T-helper 2 cell treated with Interferon-gamma antibody and Interleukin-4, amounts not matched to agents 100 ng/mL and 5 ng/mL, for 36 hours (primary cell): ENCODE measurements at regions not wholly inside any gene's neighbourhood (a gene's known extent, or its start where the extent isn't known, plus 50 kb on each side); places are given as distances from the start of the nearest gene placed in this dataset.
"Not testable (repeated sequence)": the region's sequence is repeated elsewhere in the genome, so short reads cannot be mapped to it uniquely, and the experiment has no call there.

Source experiments
- intact Hi-C: fragments of 100-400 bp; cut with micrococcal nuclease; formaldehyde crosslinking; loops from one replicate; pipeline ENCODE4 v1.15.1; 2023

DNA sequence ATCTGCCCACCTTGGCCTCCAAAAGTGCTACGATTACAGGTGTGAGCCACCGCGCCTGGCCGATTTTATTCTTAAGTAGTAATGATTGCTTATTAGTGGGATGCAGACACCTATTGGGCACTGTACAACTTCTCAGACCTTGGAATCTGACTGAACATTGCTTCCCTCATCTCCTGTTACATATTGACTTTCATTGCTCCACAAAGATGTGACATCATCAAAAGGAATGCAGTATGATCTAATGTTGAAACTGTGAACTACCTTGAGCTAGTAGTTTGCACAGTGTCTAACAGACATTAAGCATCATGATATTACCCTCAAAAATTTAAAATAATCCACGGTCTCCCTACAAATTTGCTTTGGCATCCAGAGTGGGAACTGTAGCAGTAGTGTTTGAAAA lies 109.8 kb upstream of the SIX2 start:
- intact Hi-C loops: no loop called here

- intact Hi-C loops: no loop called here
Measured at GRCh38 chr2:45117383-45117782, 108.1 kb upstream of the SIX2 start.

DNA sequence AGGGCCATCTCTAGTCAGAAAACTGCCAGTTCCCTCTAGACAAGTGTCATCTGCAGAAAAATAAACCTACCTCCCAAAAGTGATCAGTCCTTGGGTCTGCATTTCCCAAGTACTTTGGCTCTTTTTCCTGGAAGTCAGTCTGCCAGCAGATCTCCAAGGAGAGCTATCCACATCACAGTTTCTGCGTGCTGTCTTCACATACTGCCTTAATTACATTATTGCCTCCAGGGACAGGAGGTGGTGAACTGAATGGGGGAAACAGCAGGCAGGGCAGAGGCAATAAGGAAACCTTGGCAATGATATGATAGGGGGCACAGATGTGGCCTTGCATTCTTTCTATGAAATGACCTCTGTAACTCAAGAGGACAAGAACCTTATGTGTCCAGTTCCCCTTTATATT lies 105.9 kb upstream of the SIX2 start:
- intact Hi-C loops: no loop called here

GRCh38 chr2:45114221-45114955 lies 105.1 kb upstream of the SIX2 start:
- intact Hi-C loops: no loop called here

GRCh38 chr2:45112750-45113149 lies 103.5 kb upstream of the SIX2 start:
- intact Hi-C loops: no loop called here

GRCh38 chr2:45105050-45105582 lies 95.9 kb upstream of the SIX2 start:
- intact Hi-C loops: no loop called here

DNA sequence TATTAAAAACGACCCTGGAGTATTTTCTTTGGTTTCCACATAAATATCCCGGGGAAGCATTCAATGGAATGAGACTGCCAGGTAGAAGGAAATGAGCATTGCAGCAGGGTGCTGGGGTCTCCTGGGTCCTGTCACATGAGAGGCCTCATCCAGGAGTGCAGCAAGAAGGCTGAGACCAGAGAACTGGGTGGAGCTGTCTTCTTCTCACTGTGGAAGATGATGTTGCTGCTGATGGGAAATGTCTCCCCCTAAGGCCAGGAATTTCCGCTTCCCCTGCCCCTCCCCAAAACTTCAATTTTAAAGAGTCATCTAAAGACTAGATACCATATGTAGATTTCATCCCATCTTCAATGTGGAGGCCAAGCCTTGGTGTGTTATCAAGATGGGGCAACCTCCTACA lies 95.2 kb upstream of the SIX2 start:
- intact Hi-C loops: no loop called here

DNA sequence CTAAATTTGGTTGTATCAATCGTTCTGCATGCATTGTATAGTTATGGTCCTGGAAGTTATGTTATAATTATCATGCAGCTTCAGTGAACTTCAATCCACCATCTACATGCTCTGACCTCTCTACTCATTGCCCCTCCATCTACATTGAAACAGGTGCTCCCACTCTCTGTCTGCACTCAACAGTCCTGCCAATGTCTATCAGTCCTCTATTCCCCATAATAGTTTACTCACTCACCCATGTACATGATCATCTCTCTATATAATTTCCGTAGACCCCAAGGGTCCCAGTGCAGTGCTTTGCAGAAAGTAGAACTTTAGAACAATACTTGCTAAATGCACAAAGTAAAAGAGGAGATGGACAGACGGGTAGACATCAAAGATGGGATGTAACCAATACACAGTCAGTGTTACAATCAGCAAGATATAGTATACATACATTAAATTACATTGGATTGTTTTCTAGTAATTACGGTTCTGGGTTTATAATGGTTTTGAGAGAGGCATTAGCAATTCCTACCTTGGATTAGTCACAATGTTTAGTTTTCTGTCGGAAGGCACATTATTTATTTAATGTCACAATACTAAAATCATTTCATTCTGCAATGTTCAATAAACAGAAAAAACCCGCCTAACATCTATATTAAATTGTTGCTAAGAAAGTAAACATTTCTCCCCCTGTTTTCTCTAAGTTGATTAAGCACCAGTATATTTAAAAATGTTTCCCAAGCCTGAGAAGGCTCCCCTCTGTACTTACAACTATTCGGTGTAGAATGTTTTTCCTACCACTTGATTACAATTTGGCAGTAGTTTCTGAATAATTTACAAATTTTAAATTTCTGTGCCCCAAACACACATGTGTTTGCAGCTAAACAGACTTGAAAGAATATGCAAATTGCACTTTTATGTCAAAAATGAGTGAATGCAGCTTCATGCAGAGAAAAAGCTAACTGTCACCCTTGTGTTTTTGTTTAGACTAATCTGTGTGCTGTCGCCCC lies 94.4 kb upstream of the SIX2 start:
- intact Hi-C loops: no loop called here

DNA sequence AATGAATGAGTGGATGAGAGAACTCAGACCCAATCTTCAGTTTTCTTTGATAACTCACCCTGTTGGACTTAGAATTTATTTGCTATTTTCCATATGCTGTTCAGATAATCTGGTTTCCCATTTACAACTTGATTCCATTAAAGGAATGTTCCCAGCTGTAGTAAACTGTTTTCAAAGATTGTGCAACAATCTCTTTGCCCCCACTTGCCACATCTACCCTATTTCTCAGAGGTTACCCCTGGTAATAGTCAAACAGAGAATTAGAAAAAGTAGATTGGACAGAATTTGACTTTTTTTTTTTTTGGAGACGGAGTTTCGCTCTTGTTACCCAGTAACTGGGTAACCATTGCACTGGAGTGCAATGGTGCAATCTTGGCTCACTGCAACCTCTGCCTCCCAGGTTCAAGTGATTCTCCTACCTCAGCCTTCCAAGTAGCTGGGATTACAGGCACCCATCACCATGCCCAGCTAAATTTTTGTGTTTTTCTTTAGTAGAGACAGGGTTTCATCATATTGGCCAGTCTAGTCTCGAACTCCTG lies 93.4 kb upstream of the SIX2 start:
- intact Hi-C loops: no loop called here

- intact Hi-C loops: no loop called here
Measured at GRCh38 chr2:45102141-45102540, 92.9 kb upstream of the SIX2 start.

GRCh38 chr2:45096996-45097395 lies 87.7 kb upstream of the SIX2 start:
- intact Hi-C loops: no loop called here

- intact Hi-C loops: not testable (repeated sequence)
Measured at GRCh38 chr2:45096038-45096437, 86.8 kb upstream of the SIX2 start.

DNA sequence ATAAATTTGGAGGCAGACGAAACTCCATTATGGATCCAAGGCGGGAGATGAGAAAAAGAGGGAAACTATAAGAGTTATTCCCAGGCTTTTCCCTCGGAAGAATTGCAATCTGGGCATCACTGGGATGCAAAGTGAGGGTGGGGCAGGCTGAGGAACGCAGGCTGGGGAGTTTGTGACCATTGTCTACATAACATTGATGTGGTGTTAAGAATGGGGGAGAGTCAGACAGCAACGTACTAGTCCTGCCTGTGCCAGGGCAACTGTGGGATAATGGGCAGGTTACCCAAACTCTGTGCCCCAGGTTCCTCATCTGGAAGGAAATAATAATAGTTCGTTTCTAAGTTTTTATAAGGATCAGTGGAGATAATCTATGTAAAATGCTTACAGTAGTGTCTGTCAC lies 84.4 kb upstream of the SIX2 start:
- intact Hi-C loops: no loop called here

DNA sequence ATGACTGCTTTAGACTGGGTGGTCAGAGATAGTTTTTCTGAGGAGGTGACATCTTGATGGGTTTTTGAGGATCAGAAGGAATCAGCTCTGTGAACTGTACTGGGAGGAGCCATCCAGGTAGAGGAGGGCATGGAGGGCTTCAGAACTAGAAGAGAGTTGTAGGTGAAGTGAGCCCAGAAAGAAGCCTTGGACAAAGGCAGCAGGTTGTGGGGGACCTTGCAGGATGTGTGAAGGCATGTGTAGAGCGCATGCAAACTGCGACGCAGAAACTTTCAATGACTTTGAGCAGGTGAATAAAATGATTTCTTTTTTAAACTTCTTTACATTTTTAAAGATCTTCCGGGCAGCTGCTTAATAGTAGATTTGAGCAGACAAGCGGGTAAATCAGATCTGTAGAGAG lies 83.9 kb upstream of the SIX2 start:
- intact Hi-C loops: no loop called here

DNA sequence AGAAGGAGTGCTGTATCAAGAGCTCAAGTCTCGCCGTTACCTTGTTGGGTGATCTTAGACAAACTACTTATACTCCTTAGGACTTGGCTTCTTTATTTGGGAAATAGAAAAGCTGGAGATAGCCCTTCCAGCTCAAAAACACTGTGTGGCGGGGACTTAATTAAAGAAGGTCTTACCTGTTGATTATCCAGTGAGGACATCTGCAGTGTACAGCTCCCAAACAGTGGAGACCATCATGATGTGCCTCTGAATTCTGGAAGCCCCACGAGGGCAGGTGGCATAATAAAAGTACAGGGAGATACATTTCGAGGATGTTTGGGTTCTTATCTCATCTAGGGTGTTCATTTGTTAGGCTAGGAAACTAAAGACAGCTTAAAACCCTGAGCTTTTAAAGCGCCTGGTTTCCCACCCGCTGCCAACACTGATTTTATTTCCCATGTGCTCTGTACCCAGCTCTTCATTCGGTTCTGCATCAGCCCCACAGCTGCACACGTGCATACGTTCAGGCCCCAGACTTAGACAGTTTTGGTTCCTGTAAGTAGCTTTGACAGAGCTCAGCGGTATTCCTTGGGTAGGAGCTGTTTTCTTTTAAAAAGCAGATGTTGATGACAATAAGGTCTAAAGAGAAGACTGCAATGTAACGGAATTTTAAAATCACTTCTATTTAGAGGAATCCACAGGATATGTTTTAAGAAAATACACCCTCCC lies 80.5 kb upstream of the SIX2 start:
- intact Hi-C loops: no loop called here

- intact Hi-C loops: no loop called here
Measured at GRCh38 chr2:45085487-45085886, 76.2 kb upstream of the SIX2 start.

DNA sequence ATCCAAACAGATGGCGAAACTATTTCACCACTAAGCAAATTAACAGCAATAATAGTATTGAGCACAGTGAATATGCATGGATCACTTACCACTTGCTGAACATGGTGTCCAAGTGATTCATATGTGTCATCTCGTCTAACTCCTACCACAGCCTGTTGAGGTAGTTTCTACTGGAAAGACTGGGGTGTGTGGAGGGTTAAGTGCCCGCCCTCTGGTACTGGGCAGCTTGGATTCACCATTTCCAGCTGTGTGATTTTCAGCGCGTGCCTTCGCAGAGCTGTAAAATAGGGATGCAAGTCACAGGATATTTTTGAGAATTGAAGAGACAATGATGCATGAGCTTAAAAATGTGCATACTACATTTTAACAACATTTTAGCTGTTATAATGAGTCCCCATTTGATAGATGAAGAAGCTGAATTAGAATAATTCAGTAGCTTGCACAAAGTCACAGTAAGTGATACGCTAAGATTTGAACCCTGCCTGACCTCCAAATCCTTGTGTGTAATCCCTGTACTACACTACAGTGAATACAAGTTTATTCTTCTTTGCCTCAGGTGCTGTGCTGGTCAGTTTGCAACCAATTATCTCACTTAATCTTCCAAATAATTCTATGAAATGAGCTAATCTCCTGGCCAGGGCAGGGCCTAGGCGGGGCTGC lies 75.2 kb upstream of the SIX2 start:
- intact Hi-C loops: no loop called here

GRCh38 chr2:45083175-45083574 lies 73.9 kb upstream of the SIX2 start:
- intact Hi-C loops: no loop called here

GRCh38 chr2:45074713-45075112 lies 65.5 kb upstream of the SIX2 start:
- intact Hi-C loops: no loop called here

DNA sequence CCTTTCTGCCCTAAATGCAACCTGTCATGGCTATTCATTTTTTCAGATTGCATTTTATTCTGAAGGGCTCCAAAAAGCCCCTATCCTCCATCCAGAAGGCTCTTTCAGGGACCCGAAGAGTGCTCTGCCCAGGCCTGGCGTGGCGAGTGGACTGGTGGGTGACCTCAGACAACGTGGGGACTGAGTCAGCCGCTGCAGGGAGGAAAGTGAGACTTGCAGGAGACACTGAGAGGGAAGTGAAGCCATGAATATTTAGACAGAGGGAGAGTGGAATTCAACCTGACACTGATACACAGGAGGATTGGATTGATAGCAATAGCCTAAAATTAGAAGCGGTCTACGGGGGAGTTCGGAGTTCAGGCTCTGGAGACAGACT lies 63.6 kb upstream of the SIX2 start:
- intact Hi-C loops: no loop called here
